Activated T-cell treated with anti-CD3 and anti-CD28 coated beads for 48 hours (primary cell): ENCODE measurements at regions not wholly inside any gene's neighbourhood (a gene's known extent, or its start where the extent isn't known, plus 50 kb on each side); places are given as distances from the start of the nearest gene placed in this dataset.
"Not testable (repeated sequence)": the region's sequence is repeated elsewhere in the genome, so short reads cannot be mapped to it uniquely, and the experiment has no call there.

Source experiments
- DNase-seq: peaks from one replicate; pipeline ENCODE4 v3.0.0-alpha.2; 2020; ENCODE audit warnings: low read depth

DNA sequence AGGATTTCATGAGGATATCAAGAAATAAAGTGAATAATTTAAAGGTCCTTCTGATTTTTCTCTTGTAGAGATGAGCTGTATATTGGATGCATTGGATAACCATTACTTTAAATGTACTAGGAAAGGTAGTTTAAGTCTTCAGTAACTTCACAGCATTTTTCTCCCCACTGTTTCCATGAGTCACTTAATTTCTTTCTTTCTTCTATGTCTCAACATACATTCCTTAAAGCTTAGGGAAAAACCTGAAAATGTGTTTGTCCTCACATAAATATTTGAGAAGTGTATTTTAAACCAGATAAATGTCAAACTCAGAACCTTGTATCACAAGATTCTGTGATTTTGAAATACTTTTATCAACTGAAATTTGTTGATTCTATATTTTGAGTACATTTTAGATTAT lies 1970.2 kb upstream of the FLRT2 start:
- DNase-seq: no peak

DNA sequence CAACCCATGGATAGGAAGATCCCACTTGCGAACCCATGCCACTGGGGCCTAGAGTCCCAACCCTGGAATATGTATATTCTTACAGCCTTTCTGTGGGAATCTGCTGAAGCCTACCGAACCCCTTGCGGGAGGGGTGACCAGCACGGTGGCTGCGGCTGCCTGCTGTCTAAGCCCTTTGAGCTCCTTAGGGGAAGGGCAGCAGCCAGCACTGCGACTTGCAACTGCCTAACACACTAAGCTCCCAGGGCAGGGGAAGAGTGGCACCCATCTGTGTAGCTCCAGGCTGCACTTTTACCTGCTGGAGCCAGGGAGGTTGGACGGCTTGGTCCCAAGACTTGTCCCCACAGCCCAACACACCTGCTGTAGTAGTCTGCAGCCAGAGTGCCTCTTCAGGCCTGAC lies 1968.7 kb upstream of the FLRT2 start:
- DNase-seq: no peak

DNA sequence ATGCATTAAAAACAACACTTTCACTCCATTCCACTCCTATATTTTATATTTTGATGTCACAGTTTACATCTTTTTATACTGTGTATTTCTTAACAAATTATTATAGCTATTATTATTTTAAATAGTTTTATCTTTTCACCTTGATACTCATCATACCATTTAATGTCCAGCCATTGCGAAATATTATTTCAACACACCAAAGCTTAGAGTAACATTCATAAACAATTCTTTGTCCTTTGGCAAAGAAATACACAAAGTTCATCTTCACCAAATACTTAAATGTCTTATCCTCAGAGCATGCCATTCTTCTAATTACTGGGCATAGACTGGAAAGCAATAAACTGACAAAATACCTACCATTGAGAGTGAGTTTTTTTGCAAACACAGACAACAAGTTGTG lies 1963.4 kb upstream of the FLRT2 start:
- DNase-seq: no peak

DNA sequence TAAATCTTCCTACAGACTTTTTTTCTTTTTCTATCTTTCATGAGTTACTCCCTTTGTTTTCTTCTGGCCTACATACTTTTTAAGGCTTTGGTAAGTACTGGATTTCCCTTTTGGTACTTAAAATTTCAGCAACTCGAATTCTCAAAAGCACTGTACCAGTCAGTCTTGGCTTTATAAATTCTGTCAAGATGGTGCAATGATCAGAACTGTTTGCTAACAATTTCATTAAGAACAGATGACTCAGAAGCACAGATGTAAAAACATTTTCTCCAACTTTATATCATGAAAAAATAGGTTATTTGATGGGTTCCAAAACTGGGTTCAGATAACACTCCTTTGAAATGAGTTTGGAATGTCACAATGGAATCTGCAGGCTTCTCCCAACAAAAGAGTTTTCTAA lies 1961.8 kb upstream of the FLRT2 start:
- DNase-seq: no peak

DNA sequence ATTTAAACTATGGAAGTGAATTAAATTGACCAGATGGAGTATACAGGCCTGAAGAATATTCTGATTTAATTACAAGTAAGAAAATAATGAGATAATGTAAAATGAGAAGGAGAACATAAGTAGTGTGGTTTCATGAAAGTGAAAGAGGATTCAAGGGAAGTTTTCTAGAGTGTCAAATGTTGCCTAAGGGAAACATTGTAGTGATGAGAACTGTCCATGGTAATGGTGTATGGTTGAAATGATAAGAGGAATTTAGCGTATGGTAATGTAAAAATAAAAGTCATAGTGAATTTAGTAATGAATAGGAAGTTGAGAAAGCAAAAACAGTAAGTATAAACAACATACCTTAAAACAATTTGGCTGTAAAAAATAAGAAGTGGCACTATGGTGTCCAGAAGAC lies 1954.6 kb upstream of the FLRT2 start:
- no peak for DNase-seq

DNA sequence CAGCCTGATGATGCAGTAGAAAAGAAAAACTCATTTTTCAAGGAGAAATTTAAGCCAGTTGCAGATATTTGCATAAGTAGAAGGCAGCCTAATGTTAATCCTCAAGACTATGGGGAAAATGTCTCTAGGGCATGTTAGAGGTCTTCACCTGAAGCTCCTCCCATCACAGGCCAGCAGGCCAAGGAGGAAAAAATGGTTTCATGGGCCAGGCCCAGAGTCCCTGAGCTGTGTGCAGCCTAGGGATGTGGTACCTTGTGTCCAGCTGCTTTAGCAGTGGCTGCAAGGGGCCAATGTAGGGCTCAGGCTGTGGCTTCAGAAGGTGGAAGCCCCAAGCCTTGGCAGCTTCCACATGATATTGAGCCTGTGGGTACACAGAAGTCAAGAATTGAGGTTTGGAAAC lies 1946.7 kb upstream of the FLRT2 start:
- DNase-seq: no peak

DNA sequence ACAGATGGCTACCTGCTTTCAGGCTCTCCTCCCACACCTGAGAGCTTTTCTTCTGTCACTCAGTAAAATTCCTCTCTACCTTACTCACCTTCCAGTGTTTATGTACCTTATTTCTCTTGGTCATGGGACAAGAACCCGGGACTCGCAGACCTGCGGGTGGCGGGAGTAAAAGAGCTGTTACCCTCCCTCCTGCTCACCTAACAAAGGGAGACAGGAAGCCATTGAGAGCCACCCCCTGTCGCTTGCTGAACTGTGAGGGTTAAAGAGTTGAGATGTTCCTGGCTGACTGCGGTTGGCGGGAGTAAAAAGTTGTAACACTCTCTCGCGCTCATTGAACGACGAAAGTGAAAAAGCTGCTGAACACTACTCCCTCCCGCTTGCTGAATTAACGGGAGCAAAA lies 1935.1 kb upstream of the FLRT2 start:
- DNase-seq: no peak

DNA sequence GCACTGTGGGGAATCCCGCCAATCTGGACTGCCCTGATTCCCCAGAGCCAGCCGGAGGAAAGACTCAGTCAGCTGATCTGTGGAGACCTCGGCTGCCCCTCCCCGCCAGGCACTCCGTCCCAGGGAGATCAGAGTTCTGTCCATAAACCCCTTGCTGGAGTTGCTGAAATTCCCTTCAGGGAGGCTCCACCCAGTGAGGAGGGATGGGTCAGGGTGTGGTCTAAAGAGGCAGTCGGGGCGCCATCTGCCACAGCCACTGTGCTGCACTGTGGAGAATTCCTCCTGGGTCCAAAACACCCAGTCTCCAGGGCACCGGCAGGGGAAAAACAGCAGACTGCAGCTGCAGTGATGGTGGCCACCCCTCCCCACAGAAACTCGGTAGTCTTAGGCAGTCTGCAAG lies 1922.3 kb upstream of the FLRT2 start:
- no peak for DNase-seq

DNA sequence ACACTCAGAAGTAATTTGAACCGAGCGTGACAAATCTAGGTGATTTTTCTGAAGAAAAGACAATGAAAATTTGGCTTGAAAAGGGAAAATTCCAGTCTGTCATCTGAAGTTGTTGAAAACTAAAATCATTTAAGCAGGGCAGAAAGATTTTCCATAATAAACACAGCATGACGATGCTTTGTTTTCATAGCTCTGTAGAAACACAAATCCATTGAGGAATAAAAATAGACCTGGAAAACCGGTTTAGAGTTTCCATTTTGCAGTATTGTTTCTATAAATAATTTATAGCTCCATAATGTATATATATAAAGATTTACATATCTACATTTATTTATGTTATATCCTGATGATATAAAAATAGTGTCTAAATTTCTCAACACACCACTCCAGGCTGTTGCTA lies 1918.5 kb upstream of the FLRT2 start:
- no peak for DNase-seq

DNA sequence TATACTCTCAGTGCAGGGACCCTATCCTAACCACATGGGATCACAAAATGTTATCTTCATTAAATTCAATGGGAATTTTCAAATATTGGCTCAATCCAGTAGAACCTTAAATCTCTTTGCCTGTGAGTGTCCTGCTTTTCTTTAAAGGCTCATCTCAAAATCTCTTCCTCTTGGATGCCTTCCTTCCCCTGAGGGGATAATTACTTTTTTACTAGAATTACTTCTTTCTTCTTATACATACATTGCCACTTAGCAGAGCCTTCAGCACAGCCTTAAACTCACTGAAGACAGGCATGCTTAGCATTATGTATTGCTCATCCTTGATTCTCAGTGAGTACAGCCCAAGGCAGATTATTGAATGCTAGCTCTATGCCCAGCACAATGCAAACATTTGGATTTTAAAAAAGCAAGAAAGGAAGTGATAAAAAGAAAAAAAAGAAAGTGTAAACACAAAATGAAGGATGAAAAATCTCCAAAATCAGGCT lies 1918.0 kb upstream of the FLRT2 start:
- no peak for DNase-seq

DNA sequence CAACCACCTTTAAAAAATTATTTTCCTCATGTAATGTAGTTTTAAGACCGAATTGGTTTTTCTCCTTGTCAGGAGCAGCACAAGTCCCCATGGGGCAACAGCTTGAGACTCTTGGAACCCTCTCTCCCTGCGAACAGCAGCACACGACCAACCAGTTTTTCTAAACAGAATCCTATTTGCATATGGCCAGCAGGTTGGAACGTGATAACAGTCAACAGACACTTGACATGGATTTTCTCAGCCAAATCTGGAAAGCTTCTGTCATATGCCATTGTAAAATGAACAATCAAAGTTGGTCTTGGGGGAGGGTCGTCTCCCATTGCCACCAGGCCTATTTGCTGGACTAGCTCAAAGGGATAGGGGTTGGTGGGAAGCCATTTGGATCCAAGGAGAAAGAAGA lies 1915.0 kb upstream of the FLRT2 start:
- DNase-seq: no peak

DNA sequence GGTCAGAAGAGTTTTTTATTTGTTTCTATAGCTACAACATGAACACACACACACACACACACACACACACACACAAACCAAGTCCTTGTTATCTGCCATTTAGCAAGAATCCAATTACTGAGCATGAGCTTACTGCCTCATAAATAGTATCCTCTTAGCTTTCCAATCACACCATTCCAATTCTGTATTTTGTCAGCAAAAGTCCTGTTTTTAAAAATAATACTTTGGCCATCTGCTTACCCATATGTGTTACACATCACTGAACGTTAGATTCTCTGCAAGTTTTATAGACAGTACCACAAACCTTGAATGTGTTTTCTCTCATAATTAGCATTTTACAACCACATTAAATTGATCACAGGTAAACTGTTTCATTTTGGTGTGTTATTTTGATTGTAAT lies 1905.4 kb upstream of the FLRT2 start:
- DNase-seq: no peak

DNA sequence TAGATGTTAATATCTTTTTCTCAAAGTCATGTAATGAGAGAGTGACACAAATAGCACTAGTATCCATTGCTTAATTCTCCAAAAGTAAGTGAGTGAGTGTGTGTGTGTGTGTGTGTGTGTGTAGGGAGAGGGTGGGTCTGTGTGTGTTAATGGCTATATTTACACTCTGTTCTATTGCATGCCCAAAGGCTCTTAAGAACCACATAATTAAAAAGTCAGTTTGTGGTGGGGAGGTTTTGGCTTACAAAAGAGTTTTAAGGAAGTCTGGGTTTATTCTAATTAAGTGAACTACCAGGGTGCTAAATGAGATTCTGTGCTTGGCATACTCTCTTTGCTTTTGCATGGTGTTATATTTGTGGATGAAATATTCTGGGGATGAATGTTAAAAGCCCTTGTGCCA lies 1897.6 kb upstream of the FLRT2 start:
- no peak for DNase-seq

DNA sequence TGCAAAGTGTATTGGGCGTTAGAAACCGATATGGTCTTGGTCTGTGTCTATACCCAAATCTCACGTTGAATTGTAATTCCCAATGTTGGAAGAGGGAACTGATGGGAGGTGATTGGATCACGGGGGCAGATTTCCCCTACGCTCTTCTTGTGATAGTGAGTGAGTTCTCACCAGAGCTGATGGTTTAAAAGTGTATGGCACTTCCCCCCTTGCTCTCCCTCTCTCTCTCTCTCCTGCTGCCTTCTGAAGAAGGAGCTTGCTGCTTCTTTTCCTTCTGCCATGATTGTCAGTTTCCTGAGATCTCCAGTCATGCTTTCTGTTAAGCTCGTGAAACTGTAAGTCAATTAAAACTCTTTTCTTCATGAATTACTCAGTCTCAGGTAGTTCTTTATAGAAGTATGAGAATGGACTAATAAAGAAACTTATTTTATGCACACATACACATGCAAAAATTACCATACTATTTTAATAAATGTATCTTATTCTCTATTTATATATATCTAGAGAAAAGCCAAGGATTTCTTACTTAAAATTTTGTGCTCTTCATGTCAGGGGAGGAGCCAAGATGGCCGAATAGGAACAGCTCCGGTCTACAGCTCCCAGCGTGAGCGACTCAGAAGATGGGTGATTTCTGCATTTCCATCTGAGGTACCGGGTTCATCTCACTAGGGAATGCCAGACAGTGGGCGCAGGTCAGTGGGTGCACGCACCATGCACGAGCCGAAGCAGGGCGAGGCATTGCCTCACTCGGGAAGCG lies 1891.0 kb upstream of the FLRT2 start:
- DNase-seq: no peak

DNA sequence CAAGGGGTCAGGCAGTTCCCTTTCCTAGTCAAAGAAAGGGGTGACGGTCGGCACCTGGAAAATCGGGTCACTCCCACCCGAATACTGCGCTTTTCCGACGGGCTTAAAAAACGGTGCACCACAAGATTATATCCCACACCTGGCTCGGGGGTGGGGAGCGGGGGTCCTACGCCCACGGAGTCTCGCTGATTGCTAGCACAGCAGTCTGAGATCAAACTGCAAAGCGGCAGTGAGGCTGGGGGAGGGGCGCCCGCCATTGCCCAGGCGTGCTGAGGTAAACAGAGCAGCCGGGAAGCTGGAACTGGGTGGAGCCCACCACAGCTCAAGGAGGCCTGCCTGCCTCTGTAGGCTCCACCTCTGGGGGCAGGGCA lies 1890.5 kb upstream of the FLRT2 start:
- DNase-seq: not testable (repeated sequence)

DNA sequence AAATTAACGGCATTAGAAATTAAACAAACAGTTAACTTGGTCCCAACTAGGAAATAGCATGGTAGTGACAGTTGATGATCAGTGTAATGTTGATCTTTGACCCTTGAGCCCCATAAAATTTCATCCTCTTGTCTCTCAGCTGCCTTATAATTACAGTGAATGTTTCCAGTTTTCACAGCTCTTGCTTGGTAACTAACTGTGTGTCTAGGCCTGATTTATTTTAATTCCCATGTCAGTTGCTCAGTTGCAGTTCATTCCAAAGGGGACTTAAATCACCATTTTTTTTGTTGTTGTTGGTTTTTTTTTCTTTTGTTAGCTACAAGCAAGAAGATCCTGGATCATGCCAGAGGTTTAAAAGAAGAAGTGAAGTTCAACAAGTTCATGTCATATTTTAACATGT lies 1883.7 kb upstream of the FLRT2 start:
- no peak for DNase-seq

DNA sequence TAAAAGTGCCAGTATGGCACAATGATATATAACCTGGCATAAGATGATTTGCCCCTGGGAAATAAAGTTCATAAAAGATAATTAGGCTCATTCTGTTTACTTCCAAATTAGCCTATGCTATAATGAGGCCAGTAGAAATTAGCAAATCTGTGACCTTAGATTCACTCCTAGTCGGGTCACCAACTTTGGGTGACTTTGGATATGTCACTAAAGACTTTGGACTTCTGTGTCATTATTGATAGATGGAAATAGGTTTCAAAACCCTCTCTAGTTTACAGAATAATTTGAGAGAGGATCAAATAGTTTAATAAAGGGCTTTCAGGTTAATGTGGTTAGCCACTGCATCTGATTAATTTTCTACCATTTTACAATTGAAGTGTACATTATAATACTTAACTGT lies 1869.3 kb upstream of the FLRT2 start:
- DNase-seq: no peak

DNA sequence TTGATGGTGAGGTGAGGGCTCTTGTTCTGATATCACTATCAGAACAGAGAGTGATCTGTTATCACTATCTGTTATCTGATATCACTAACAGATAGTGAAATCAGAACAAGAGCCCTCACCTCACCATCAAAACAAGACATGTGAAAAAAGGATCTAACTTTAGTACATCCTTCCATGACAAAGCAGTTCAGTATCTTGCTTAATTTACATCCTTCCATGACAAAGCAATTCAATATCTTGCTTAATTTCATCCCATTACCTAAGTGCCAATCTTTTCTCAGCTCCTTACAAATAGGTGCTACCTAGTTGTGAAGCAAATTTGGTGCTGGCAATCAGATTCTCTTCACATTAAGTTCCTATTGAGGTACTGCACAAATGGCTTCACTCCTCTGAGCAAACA lies 1865.6 kb upstream of the FLRT2 start:
- no peak for DNase-seq

DNA sequence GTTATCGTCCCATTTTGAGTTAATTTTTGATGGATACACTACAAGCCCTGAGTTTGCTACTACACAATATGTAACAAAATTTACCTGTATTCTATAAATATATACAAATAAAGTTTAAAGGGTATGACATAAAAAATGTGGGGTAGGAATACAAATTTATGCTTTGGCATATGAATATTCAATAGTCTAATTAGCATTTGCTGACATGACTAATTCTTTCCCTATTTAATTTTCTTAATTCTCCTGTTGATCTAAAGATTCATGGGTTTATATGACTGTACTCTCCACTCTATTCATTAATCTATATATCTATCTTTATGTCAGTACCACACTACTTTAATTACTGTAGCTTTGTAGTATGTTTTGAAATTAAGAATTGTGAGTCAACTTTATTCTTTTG lies 1840.7 kb upstream of the FLRT2 start:
- DNase-seq: no peak

DNA sequence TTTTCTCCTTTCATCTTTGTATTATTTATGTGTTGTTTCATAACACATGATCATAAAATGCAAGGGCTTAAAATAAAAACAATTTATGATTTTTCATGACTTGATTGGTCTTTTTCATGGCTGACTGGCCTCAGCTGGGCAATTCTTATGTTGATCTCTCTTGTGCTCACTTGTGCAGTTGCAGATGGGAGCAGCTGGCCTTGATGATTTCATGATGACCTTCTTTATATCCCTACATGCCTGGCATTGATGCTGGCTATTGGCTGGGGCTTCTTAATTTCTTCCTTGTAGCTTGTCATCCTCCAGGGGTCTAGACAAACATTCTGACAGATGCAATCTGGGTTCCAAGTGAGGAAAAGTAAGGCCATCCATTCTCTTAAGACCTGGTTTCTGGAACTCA lies 1832.8 kb upstream of the FLRT2 start:
- DNase-seq: no peak

DNA sequence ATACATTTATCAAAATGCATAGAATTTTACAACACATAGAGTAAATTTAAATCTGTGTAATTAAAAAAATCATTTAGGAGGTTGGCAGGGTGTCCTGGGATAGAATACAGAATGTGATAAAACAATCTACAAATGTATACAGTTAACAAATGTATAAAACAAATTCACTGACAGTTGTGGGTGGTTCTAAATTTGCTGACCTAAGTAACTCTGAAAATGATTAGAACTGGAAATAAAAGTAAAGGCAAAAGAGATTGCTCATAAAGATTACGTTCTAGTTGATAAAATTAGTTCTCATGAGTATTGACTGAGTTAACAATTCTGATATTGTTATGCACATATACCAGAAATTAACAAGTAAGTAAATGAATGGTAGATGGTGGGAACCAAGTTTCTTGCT lies 1827.3 kb upstream of the FLRT2 start:
- DNase-seq: no peak

DNA sequence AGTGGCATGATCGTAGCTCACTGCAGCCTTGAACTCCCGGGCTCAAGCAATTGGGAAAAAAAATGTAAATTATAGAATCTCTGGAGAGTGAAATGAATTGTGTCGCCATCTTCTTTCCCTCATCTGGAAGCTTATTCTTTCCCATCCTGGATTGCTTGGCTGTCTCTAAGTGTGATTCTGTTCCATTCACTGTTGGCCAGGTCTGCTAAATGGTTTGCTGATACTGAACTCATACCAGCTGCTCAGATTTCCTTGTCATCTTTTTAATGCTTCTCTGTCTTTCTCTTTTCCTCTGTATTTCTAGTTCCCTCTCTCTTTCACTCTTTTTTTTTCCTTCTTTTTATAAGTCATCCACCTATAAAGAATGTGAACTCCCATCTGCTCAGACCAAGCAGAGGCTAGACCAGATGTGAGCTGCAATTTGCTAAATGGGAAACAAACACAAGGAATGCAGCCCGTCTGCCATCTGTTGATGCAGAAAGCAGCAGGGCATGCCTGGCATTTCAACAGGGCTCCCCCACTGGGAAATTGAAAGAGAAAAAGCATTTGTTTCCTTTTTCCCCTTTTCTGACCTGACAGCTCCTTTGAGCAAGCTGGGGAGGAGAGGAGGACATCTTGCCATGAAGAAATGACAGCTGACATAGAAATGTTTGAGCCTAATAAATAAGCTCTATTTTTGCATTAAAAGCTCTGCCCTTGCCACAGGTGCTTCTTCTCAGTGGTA lies 1823.6 kb upstream of the FLRT2 start:
- DNase-seq: no peak

DNA sequence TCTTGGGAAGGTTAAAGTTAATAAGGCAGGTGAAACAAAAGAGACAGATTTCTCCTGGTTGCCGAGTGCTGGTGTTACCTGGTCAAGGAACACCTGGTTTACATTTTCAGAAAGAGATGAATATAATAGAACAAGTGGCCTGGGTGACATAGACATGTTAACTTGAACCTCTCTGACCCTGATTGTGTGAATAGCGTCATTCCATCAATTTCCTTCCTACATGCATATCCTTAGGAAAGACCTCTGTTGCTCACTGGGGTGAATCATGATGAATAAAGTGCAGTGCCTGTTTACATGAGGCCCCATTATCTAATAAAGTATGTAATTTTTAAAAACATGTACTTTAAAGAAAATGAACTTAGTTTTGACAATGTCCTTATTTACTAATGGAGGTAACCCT lies 1822.9 kb upstream of the FLRT2 start:
- DNase-seq: no peak

DNA sequence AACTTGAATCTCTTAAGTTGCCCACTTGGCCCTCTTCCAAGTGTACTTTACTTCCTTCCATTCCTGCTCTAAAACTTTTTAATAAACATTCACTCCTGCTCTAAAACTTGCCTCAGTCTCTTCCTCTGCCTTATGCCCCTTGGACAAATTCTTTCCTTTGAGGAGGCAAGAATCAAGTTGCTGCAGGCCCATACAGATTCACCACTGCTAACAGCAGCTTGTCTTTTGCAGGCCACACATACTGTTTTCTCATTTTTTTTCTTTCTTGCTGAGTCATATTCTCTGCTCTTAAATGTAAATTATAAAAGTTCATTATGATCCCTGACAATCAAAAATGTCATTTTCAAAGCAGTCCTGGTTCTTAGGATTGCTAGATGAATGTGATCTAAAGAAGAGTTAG lies 1820.8 kb upstream of the FLRT2 start:
- DNase-seq: no peak
